ENCODE measurements at regions not wholly inside any gene's neighbourhood (a gene's known extent, or its start where the extent isn't known, plus 50 kb on each side); places are given as distances from the start of the nearest gene placed in this dataset.

DNA sequence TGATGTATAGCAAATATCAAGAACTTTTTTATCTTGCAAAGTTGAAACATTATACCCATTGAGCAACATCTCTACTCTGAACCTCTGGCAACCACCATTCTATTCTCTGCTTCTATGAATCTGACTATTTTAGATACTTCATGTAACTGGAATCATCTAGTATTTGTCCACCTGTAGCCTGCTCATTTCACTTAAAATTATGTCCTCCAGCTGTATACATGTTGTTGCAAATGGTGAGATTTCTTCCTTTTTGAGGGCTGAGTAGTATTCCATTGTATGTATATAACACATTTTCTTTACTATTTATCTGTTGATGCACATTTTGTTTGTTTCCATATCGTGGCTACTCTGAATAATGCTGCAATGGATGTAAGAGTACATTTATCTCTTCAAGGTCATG is 476.3 kb upstream of the LRRC4C start:
- no peaks in the 10 kb centered on the region for H3K79me2 ChIP-seq (ENCODE audit: insufficient read depth, low read depth, low read length)
- intact Hi-C loops (cut with micrococcal nuclease; ENCODE audit: unreplicated experiment): no loop called here

DNA sequence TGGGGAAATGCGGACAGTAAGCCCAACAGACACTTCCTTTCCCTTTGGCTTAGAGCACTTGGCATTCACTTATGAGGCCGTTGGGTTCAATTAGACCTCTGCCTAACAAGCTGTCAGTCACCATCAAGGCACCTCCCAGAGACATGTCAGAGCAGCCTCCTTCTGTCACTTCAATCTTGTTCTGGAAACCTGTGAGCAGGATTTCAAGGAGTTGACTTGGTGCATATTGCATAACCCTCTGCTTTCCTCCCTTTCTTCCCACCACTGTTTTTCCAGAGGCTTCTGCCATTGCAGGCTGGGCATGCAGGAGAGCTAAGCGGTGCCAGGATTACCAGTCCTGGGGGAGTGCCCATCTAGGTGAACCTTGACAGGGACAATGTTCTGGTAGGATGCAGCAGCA is 484.2 kb upstream of the LRRC4C start:
- H3K27ac ChIP-seq (ENCODE audit: low read depth, low read length, poor library complexity, severe bottlenecking): no peak overlapping the region
- H3K9me3 ChIP-seq (ENCODE audit: low read length): no peaks in the 10 kb centered on the region
- H3K4me3 ChIP-seq (ENCODE audit: low read depth, low read length, poor library complexity, severe bottlenecking): no peak overlapping the region
- H3K9me2 ChIP-seq (ENCODE audit: insufficient read depth, low read length): no peaks in the 10 kb centered on the region
- TF ChIP-seq EZH2phosphoT487 (IDR thresholded peaks at IDR 0.05; ENCODE audit: borderline replicate concordance, low read depth, low read length) (no peak), CTCF (conservative IDR thresholded peaks at IDR 0.05; ENCODE audit: low read length) (no peak)
- H3K79me2 ChIP-seq (ENCODE audit: insufficient read depth, low read depth, low read length): no peaks in the 10 kb centered on the region
- no peaks in the 10 kb centered on the region for H4K20me1 ChIP-seq (ENCODE audit: insufficient read depth, low read length)
- no TSS peak for BruUV-seq (replicated peaks)
- ChIA-PET POLR2A (no interaction called here), CTCF (ENCODE audit: unreplicated experiment) (no interaction called here)
- no peak overlapping the region for H3K4me2 ChIP-seq (ENCODE audit: low read length)
- H3K36me3 ChIP-seq (ENCODE audit: insufficient read depth, low read length): no peaks in the 10 kb centered on the region
- intact Hi-C loops (cut with micrococcal nuclease; ENCODE audit: unreplicated experiment): no loop called here
- no peaks in the 10 kb centered on the region for H3K4me1 ChIP-seq (ENCODE audit: insufficient read depth, low read length, poor library complexity, severe bottlenecking)
- H2AFZ ChIP-seq (ENCODE audit: low read length): no peak overlapping the region
- no peak for DNase-seq (ENCODE audit: low spot score)

More for the DNA sequence above, 476.3 kb upstream of the LRRC4C start:
- Histone ChIP-seq H3K4me3 (ENCODE audit: low read depth, low read length, poor library complexity, severe bottlenecking) (no peak overlapping the region), H3K9me3 (ENCODE audit: low read length) (no peaks in the 10 kb centered on the region), H3K4me2 (ENCODE audit: low read length) (no peak overlapping the region), H4K20me1 (ENCODE audit: insufficient read depth, low read length) (no peaks in the 10 kb centered on the region), H3K9me2 (ENCODE audit: insufficient read depth, low read length) (no peaks in the 10 kb centered on the region), H3K36me3 (ENCODE audit: insufficient read depth, low read length) (no peaks in the 10 kb centered on the region), H3K4me1 (ENCODE audit: insufficient read depth, low read length, poor library complexity, severe bottlenecking) (no peaks in the 10 kb centered on the region), H2AFZ (ENCODE audit: low read length) (no peak overlapping the region), H3K27ac (ENCODE audit: low read depth, low read length, poor library complexity, severe bottlenecking) (no peak overlapping the region)
- DNase-seq (ENCODE audit: low spot score): no peak
- POLR2A ChIA-PET: no interaction called here
- TF ChIP-seq CTCF (conservative IDR thresholded peaks at IDR 0.05; ENCODE audit: low read length) (no peak), EZH2phosphoT487 (IDR thresholded peaks at IDR 0.05; ENCODE audit: borderline replicate concordance, low read depth, low read length) (no peak)
- CTCF ChIA-PET (ENCODE audit: unreplicated experiment): no interaction called here
- BruUV-seq (replicated peaks): no TSS peak

GRCh38 chr11:41947392-41947791 is 487.9 kb upstream of the LRRC4C start:
- H3K4me2 ChIP-seq (ENCODE audit: low read length): no peak overlapping the region
- ChIA-PET CTCF (ENCODE audit: unreplicated experiment) (no interaction called here), POLR2A (no interaction called here)
- no peak overlapping the region for H3K27ac ChIP-seq (ENCODE audit: low read depth, low read length, poor library complexity, severe bottlenecking)
- TF ChIP-seq CTCF (conservative IDR thresholded peaks at IDR 0.05; ENCODE audit: low read length) (no peak), EZH2phosphoT487 (IDR thresholded peaks at IDR 0.05; ENCODE audit: borderline replicate concordance, low read depth, low read length) (no peak)
- no peaks in the 10 kb centered on the region for H3K79me2 ChIP-seq (ENCODE audit: insufficient read depth, low read depth, low read length)
- BruUV-seq (replicated peaks): no TSS peak
- H3K36me3 ChIP-seq (ENCODE audit: insufficient read depth, low read length): no peaks in the 10 kb centered on the region
- H3K4me1 ChIP-seq (ENCODE audit: insufficient read depth, low read length, poor library complexity, severe bottlenecking): no peaks in the 10 kb centered on the region
- no peaks in the 10 kb centered on the region for H3K9me3 ChIP-seq (ENCODE audit: low read length)
- no peak overlapping the region for H2AFZ ChIP-seq (ENCODE audit: low read length)
- DNase-seq (ENCODE audit: low spot score): no peak
- H3K9me2 ChIP-seq (ENCODE audit: insufficient read depth, low read length): no peaks in the 10 kb centered on the region
- no peak overlapping the region for H3K4me3 ChIP-seq (ENCODE audit: low read depth, low read length, poor library complexity, severe bottlenecking)
- intact Hi-C loops (cut with micrococcal nuclease; ENCODE audit: unreplicated experiment): no loop called here
- no peaks in the 10 kb centered on the region for H4K20me1 ChIP-seq (ENCODE audit: insufficient read depth, low read length)

All from OCI-LY7 (cell line).